HS-5 (cell line): ENCODE measurements at regions not wholly inside any gene's neighbourhood (a gene's known extent, or its start where the extent isn't known, plus 50 kb on each side); places are given as distances from the start of the nearest gene placed in this dataset.

Source experiments
- DNase-seq: peaks from one replicate; pipeline ENCODE4 v3.0.0-alpha.2; 2012; ENCODE audit warnings: low read depth

DNA sequence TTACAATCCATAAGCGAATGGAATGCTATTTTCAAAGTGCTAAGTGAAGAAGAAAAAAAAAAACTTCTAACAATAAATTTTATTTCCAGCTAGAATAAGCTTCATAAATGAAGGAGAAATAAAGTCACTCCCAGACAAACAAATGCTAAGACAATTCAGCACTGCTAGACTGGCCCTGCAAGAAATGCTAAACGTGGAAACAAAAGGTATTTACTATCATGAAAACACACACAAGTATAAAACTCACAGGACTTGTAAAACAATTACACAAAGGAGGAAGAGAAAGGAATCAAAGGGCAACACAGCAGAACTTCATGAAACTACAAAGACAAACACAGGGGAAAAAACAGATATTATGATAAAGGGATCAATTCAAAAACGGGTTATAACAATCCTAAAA, 85.8 kb upstream of the NELL2 start:
- no peak for DNase-seq

- DNase-seq = no peak
Measured at GRCh38 chr12:44960856-44961255, 84.7 kb upstream of the NELL2 start.

DNA sequence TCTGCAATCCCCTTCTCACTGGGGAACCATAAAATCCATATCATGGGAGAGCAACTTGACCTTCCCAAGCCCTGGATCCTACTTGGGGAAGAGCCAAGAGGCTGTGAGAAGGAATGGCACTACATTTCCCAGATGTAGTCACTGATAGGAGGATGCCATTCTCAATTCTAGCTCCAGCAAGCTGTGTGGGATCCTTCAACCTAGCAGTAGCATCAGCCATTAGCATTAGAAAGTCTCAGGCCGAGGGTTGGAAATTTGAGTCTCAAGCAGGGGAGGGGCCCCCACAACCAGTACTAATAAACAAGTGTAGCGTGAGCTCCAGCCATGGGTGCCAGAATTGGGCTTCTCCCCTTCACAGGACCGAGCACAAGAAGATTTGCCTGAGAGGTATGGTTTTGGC, 84.3 kb upstream of the NELL2 start:
- DNase-seq = no peak

DNA sequence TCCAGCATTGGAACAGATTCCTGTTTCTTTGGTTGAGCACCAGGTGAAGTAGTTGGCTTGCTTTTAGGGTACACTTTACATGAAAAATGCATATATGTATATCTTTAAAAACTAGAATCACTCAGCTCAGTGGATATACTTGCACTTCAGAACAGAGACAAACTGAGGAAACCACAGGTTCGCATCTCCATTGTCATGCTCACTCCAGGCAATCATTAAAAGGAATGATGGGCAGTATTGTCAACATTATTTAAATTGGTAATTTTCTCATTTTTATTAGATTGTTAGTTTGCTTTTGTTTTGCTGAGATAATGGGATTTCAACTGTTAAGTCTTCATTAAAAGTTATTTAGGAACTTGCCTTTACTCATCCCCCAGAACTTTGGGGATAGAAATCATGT, 71.0 kb upstream of the NELL2 start:
- DNase-seq = no peak

DNA sequence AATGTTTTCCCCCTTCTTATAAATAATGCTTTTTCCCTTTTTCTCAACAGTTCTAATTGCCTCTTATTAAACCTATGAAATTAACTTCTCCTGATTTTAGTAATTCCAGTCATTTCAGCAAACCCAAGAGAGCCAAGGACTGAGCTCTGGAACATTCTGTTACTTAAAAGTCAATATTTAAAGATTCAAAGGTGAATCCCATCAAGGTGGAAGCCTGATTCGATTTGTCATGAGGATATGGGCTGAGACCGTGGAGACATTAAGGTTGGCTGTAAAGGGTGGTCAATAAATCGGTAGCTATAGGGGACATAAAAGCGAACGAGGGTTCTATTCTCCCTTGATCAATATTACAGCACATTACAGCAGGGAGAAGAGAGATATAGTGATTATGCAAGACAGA, 66.6 kb upstream of the NELL2 start:
- DNase-seq = no peak

- peak; percentile 35 for DNase-seq
Measured at GRCh38 chr12:44930972-44931600, 55.0 kb upstream of the NELL2 start.

DNA sequence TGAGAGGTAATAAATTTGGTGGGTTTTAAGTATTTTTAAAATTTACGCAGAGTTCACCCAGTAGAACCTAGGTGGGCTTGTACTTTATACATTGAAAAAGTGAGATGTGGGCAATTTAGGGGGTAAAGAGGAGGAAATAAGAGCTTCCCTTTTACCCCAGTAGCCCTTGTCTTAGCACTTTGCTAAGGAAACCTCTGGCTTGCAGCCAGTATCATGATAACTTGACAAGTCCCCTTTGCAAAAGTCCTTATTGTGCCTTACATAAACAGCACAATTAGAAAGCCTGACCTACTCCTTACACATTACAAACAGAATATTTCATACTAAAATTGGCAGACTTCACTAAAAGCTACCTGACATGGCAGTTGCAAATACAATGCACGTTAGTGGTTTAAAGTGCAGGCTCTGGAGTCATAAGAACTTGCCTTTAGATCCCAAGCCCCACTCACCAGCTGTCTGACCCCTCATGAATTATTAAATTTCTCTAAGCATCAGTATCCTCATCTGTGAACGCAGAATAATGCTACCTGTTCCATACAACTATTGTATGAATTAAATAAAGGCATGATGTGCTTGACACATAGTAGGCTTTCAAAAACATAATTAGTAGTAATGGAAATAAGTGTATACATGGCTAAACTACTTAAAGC, 53.2 kb upstream of the NELL2 start:
- DNase-seq = no peak
